HL-60 (cell line): ENCODE measurements at regions not wholly inside any gene's neighbourhood (a gene's known extent, or its start where the extent isn't known, plus 50 kb on each side); places are given as distances from the start of the nearest gene placed in this dataset.

ENCODE experiments used
- DNase-seq, 2 experiments: peaks; one replicate each; pipeline ENCODE4 v3.0.0-alpha.2; 2010 to 2020; ENCODE audit warnings: low read depth in 1 of 2, low spot score in 1 of 2
- H3K27ac ChIP-seq: fragments of 250-450 bp; sonication (Bioruptor Pico); replicated peaks from 2 replicates; pipeline ENCODE4 v1.5.1; 2020; ENCODE audit warnings: mild to moderate bottlenecking, moderate library complexity
- H3K27me3 ChIP-seq: fragments of 250-450 bp; sonication (Bioruptor Pico); 2 replicates; pipeline ENCODE4 v1.5.1; 2021; ENCODE audit warnings: mild to moderate bottlenecking, moderate library complexity; ENCODE audit not compliant: insufficient read depth, poor library complexity, severe bottlenecking
- H3K4me3 ChIP-seq: replicated peaks from 2 replicates; pipeline ENCODE4 v1.5.1; 2011; ENCODE audit warnings: mild to moderate bottlenecking, control low read depth, low read length; ENCODE audit not compliant: insufficient read depth
- GABPA ChIP-seq: IDR thresholded peaks from 2 replicates; pipeline ENCODE4 v1.6.1; 2012; ENCODE audit warnings: low read depth
- POLR2AphosphoS5 ChIP-seq: IDR thresholded peaks from 2 replicates; pipeline ENCODE4 v1.6.1; 2012; ENCODE audit warnings: low read depth
- SPI1 ChIP-seq: IDR thresholded peaks from 2 replicates; pipeline ENCODE4 v1.6.1; 2012; ENCODE audit warnings: low read depth, mild to moderate bottlenecking, borderline replicate concordance
- TF ChIP-seq, protein P1 (sequence below): IDR thresholded peaks from one replicate; pipeline ENCODE4 v1.5.1; 2011; ENCODE audit warnings: low read length, control low read depth, inconsistent platforms; ENCODE audit not compliant: insufficient read depth
- TF ChIP-seq, protein P2 (sequence below): IDR thresholded peaks from 2 replicates; pipeline ENCODE4 v1.6.1; 2012; ENCODE audit warnings: low read depth; ENCODE audit not compliant: insufficient replicate concordance

DNA sequence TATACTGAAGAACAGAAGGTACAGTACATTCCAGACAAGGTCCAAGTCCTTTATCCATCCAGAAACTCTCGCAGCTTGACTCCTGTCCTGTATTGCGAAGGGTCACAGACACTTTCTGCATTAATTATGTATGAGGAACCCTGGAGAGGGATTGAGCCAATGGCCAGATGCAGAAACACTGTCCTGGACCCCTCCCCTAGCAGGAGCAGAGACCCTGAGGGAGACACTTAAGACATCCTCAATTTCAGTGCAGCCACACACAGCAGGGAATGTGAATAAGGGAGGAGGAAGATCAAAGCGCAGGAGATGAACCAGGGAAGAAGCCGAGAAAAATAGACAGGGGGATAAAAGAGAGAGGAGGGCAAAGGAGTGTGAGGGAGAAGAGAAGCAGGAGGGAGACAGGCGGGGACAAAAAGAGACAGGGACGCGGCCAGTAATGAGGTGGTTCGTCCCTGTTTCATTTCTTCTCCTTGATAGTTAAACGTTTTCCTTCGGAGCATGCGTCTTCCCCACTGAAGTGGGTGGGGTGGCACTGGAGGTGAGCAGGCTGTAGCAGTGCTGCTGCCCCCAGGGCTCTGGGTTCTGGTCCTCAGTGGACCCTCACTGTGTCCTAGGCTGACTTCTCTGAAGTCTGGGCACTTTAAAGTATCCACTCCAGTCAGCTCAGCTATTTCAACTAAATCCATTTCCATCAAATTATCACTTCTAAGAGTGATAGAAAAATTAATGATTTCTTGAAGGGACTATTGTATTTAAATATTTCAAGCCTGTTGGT lies 356.4 kb upstream of the NOCT start:
- no peak for TF ChIP-seq POLR2AphosphoS5
- no peak for TF ChIP-seq SPI1
- TF ChIP-seq, protein P1, sequence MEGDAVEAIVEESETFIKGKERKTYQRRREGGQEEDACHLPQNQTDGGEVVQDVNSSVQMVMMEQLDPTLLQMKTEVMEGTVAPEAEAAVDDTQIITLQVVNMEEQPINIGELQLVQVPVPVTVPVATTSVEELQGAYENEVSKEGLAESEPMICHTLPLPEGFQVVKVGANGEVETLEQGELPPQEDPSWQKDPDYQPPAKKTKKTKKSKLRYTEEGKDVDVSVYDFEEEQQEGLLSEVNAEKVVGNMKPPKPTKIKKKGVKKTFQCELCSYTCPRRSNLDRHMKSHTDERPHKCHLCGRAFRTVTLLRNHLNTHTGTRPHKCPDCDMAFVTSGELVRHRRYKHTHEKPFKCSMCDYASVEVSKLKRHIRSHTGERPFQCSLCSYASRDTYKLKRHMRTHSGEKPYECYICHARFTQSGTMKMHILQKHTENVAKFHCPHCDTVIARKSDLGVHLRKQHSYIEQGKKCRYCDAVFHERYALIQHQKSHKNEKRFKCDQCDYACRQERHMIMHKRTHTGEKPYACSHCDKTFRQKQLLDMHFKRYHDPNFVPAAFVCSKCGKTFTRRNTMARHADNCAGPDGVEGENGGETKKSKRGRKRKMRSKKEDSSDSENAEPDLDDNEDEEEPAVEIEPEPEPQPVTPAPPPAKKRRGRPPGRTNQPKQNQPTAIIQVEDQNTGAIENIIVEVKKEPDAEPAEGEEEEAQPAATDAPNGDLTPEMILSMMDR: no peak
- TF ChIP-seq GABPA: no peak
- TF ChIP-seq, protein P2, sequence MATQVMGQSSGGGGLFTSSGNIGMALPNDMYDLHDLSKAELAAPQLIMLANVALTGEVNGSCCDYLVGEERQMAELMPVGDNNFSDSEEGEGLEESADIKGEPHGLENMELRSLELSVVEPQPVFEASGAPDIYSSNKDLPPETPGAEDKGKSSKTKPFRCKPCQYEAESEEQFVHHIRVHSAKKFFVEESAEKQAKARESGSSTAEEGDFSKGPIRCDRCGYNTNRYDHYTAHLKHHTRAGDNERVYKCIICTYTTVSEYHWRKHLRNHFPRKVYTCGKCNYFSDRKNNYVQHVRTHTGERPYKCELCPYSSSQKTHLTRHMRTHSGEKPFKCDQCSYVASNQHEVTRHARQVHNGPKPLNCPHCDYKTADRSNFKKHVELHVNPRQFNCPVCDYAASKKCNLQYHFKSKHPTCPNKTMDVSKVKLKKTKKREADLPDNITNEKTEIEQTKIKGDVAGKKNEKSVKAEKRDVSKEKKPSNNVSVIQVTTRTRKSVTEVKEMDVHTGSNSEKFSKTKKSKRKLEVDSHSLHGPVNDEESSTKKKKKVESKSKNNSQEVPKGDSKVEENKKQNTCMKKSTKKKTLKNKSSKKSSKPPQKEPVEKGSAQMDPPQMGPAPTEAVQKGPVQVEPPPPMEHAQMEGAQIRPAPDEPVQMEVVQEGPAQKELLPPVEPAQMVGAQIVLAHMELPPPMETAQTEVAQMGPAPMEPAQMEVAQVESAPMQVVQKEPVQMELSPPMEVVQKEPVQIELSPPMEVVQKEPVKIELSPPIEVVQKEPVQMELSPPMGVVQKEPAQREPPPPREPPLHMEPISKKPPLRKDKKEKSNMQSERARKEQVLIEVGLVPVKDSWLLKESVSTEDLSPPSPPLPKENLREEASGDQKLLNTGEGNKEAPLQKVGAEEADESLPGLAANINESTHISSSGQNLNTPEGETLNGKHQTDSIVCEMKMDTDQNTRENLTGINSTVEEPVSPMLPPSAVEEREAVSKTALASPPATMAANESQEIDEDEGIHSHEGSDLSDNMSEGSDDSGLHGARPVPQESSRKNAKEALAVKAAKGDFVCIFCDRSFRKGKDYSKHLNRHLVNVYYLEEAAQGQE: no peak
- no peak overlapping the region for H3K27ac ChIP-seq
- no peak overlapping the region for H3K4me3 ChIP-seq

DNA sequence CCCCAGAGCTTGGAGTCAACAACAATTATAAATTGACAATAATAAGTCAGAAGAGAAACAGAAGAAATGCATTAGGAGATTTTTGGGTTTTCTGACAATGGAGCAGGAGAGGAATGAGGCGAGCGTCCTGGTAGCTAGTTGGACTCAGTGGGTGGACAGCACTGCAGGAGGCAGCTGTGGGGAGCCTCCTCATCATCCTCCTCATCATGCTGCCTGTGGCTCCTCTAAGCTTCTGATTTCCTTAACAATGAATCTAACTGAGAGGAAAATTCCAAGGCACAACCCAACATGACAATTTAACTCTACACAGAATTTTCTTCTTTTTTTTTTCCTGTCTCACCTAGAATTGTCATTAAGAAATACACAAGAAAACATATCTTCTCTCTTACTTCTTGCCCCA lies 357.1 kb upstream of the NOCT start:
- Histone ChIP-seq H3K27ac (no peak overlapping the region), H3K27me3 (no peaks in the 10 kb centered on the region), H3K4me3 (no peak overlapping the region)
- TF ChIP-seq, protein P2: no peak
- TF ChIP-seq, protein P1: no peak
- no peak for TF ChIP-seq POLR2AphosphoS5
- TF ChIP-seq GABPA: no peak
- TF ChIP-seq SPI1: no peak
- no peak for DNase-seq

More for the DNA sequence above, 356.4 kb upstream of the NOCT start:
- no peak for DNase-seq
- no peaks in the 10 kb centered on the region for H3K27me3 ChIP-seq

DNA sequence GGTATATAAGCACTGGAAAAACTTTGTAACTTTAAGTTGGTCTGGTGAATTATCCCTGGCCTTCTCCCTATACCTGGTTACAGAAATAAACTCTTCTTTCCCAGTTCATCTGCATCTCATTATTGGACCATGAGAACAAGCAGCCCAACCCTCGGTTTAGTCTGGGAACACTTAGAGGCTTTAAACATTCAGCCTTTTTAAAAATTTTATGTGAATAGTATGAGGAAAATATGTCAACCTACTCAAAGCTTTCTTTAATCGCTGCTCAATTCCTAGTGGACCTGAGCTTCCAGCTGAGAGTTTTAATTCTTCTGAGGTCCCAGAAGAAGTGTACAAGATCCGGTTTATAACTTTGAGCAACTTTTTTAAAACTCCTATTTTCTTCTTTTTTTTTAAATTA lies 358.6 kb upstream of the NOCT start:
- Histone ChIP-seq H3K27me3 (no peaks in the 10 kb centered on the region), H3K4me3 (no peak overlapping the region), H3K27ac (no peak overlapping the region)
- no peak for DNase-seq
- TF ChIP-seq SPI1 (no peak), POLR2AphosphoS5 (no peak), GABPA (no peak)
- TF ChIP-seq, protein P2: no peak
